Gastroesophageal sphincter (tissue), 3 donors: ENCODE measurements at regions not wholly inside any gene's neighbourhood (a gene's known extent, or its start where the extent isn't known, plus 50 kb on each side); places are given as distances from the start of the nearest gene placed in this dataset.

Experiments
- CTCF ChIP-seq, 4 experiments: fragments of 200-600 bp in 2 of 4; fragments of 450-650 bp in 2 of 4; sonication (generic) in 1 of 4; IDR thresholded peaks; one replicate each; pipeline ENCODE4 v1.5.1; 2017 to 2019; ENCODE audit warnings: antibody characterized with exemption in 4 of 4, mild to moderate bottlenecking in 2 of 4, moderate library complexity in 2 of 4
- EP300 ChIP-seq: sonication (generic); formaldehyde crosslinking; IDR thresholded peaks from one replicate; pipeline ENCODE4 v1.6.1; 2017; ENCODE audit warnings: antibody characterized with exemption, mild to moderate bottlenecking
- POLR2A ChIP-seq, 2 donors: fragments of 450-650 bp; IDR thresholded peaks; one replicate each; pipeline ENCODE4 v1.6.1; 2017; ENCODE audit warnings: antibody characterized with exemption in 2 of 2, mild to moderate bottlenecking in 2 of 2, moderate library complexity in 1 of 2

- TF ChIP-seq EP300 (no peak), POLR2A (IDR thresholded peaks at IDR 0.05) (no peak), CTCF (IDR thresholded peaks at IDR 0.05) (no peak)
These were observed 96.4 kb upstream of the DPH5 start for GRCh38 chr1:101121975-101122374.
